COLO829 (cell line): ENCODE measurements at regions not wholly inside any gene's neighbourhood (a gene's known extent, or its start where the extent isn't known, plus 50 kb on each side); places are given as distances from the start of the nearest gene placed in this dataset.
"Not testable (repeated sequence)": the region's sequence is repeated elsewhere in the genome, so short reads cannot be mapped to it uniquely, and the experiment has no call there.

Source experiments
- DNase-seq: peaks from one replicate; pipeline ENCODE4 v3.0.0; 2012; ENCODE audit warnings: low spot score

GRCh38 chr3:70631716-70632307, 319.4 kb upstream of the MDFIC2 start:
- no peak for DNase-seq

- no peak for DNase-seq
Observed at GRCh38 chr3:70621451-70621850, 309.0 kb upstream of the MDFIC2 start.

GRCh38 chr3:70620956-70621355, 308.5 kb upstream of the MDFIC2 start:
- DNase-seq: no peak

GRCh38 chr3:70620367-70620766, 307.9 kb upstream of the MDFIC2 start:
- no peak for DNase-seq

- DNase-seq: no peak
Observed at GRCh38 chr3:70618151-70618550, 305.7 kb upstream of the MDFIC2 start.

GRCh38 chr3:70617349-70617748, 304.9 kb upstream of the MDFIC2 start:
- DNase-seq: not testable (repeated sequence)

GRCh38 chr3:70615286-70615685, 302.8 kb upstream of the MDFIC2 start:
- DNase-seq: no peak

GRCh38 chr3:70614111-70614510, 301.7 kb upstream of the MDFIC2 start:
- DNase-seq: no peak

- no peak for DNase-seq
Observed at GRCh38 chr3:70612920-70613319, 300.5 kb upstream of the MDFIC2 start.

GRCh38 chr3:70611667-70612277, 299.3 kb upstream of the MDFIC2 start:
- not testable (repeated sequence) for DNase-seq

- DNase-seq: peak; percentile 18
Observed at GRCh38 chr3:70608434-70608833, 296.0 kb upstream of the MDFIC2 start.

- DNase-seq: no peak
Observed at GRCh38 chr3:70607469-70607868, 295.0 kb upstream of the MDFIC2 start.

GRCh38 chr3:70606018-70606417, 293.6 kb upstream of the MDFIC2 start:
- DNase-seq: peak; percentile 19

- DNase-seq: no peak
Observed at GRCh38 chr3:70603103-70603502, 290.7 kb upstream of the MDFIC2 start.

GRCh38 chr3:70597312-70597711, 284.9 kb upstream of the MDFIC2 start:
- DNase-seq: no peak

GRCh38 chr3:70583682-70584081, 271.2 kb upstream of the MDFIC2 start:
- DNase-seq: no peak

GRCh38 chr3:70582803-70583202, 270.4 kb upstream of the MDFIC2 start:
- DNase-seq: no peak

GRCh38 chr3:70580021-70580420, 267.6 kb upstream of the MDFIC2 start:
- DNase-seq: no peak

- no peak for DNase-seq
Observed at GRCh38 chr3:70571696-70572095, 259.3 kb upstream of the MDFIC2 start.

GRCh38 chr3:70570584-70570983, 258.1 kb upstream of the MDFIC2 start:
- no peak for DNase-seq

- DNase-seq: no peak
Observed at GRCh38 chr3:70568626-70569025, 256.2 kb upstream of the MDFIC2 start.

- no peak for DNase-seq
Observed at GRCh38 chr3:70565861-70566260, 253.4 kb upstream of the MDFIC2 start.

GRCh38 chr3:70564552-70564951, 252.1 kb upstream of the MDFIC2 start:
- DNase-seq: no peak

GRCh38 chr3:70561796-70562195, 249.4 kb upstream of the MDFIC2 start:
- DNase-seq: no peak
